Panc1 (cell line): ENCODE measurements at regions not wholly inside any gene's neighbourhood (a gene's known extent, or its start where the extent isn't known, plus 50 kb on each side); places are given as distances from the start of the nearest gene placed in this dataset.

ENCODE experiments used
- ATAC-seq: fragments of 200-7000 bp; cut with Tn5 transposase; 2 replicates; pipeline ENCODE4 v1.9.1; 2020; ENCODE audit warnings: mild to moderate bottlenecking, moderate library complexity
- BruUV-seq: library from RNA; stranded (reverse); fragments of 400-500 nt; replicated peaks from 2 replicates; lab custom pipeline; 2021; lab: Mats Ljungman, UMichigan
- CTCF ChIA-PET: fragments of 300-600 bp; sonication (Branson Sonifier 250); formaldehyde crosslinking; loops from one replicate; lab custom pipeline; 2022; ENCODE audit warnings: antibody characterized with exemption; lab: Charles Lee
- POLR2A ChIA-PET: fragments of 300-600 bp; sonication (Branson Sonifier 250); formaldehyde crosslinking; loops from one replicate; lab custom pipeline; 2022; ENCODE audit warnings: antibody characterized with exemption; lab: Charles Lee
- DNase-seq: peaks from one replicate; pipeline ENCODE4 v3.0.0-alpha.2; 2010; ENCODE audit warnings: low read depth, low spot score
- H3K27ac ChIP-seq: 2 replicates; pipeline ENCODE4 v1.5.1; 2011; ENCODE audit warnings: mild to moderate bottlenecking, low read length, inconsistent platforms
- H3K27me3 ChIP-seq: fragments of 200-500 bp; sonication (Bioruptor generic); 2 replicates; pipeline ENCODE4 v1.6.0; 2014; ENCODE audit warnings: low read length, inconsistent platforms; ENCODE audit not compliant: control insufficient read depth, insufficient read depth
- H3K36me3 ChIP-seq: fragments of 200-500 bp; sonication (Bioruptor generic); 2 replicates; pipeline ENCODE4 v1.5.1; 2014; ENCODE audit warnings: inconsistent platforms, mild to moderate bottlenecking, low read length, moderate library complexity; ENCODE audit not compliant: control insufficient read depth, insufficient read depth
- H3K4me1 ChIP-seq: 2 replicates; pipeline ENCODE4 v1.5.1; 2011; ENCODE audit warnings: inconsistent platforms, mild to moderate bottlenecking, low read length, moderate library complexity; ENCODE audit not compliant: control insufficient read depth, insufficient read depth
- H3K4me3 ChIP-seq, 2 experiments: 2 replicates each; pipeline ENCODE4 v1.5.1; 2011 to 2012; ENCODE audit warnings: low read depth in 2 of 2, low read length in 2 of 2, mild to moderate bottlenecking in 2 of 2, inconsistent platforms in 1 of 2, moderate library complexity in 1 of 2
- H3K9me3 ChIP-seq: fragments of 200-500 bp; sonication (Bioruptor generic); 2 replicates; pipeline ENCODE4 v1.5.1; 2014; ENCODE audit warnings: low read depth, mild to moderate bottlenecking, inconsistent platforms, low read length, moderate library complexity; ENCODE audit not compliant: control insufficient read depth, insufficient read depth
- POLR2AphosphoS5 ChIP-seq: IDR thresholded peaks from 2 replicates; pipeline ENCODE4 v1.6.1; 2012; ENCODE audit warnings: mild to moderate bottlenecking, low read depth, low read length, moderate library complexity
- SIN3A ChIP-seq: IDR thresholded peaks from 2 replicates; pipeline ENCODE4 v1.6.1; 2012; ENCODE audit warnings: low read depth, mild to moderate bottlenecking, low read length, moderate library complexity, borderline replicate concordance; ENCODE audit not compliant: insufficient read depth
- TCF7L2 ChIP-seq: IDR thresholded peaks from 2 replicates; pipeline ENCODE4 v1.6.1; 2011; ENCODE audit warnings: mild to moderate bottlenecking, low read depth, low read length, inconsistent platforms
- in situ Hi-C: cut with HindIII; loops from 2 replicates; pipeline ENCODE4 v1.10.0; 2016; ENCODE audit warnings: low sequenced_read_pairs, low pct_unique_long_range_greater_than_20kb
- intact Hi-C: fragments of 100-400 bp; cut with micrococcal nuclease; formaldehyde crosslinking; loops from one replicate; pipeline ENCODE4 v1.10.0; 2022; ENCODE audit not compliant: unreplicated experiment
- TF ChIP-seq, protein P1 (sequence below), 2 experiments: IDR thresholded peaks; 2 replicates each; pipeline ENCODE4 v1.6.1; 2011 to 2012; ENCODE audit warnings: low read depth in 2 of 2, control low read depth in 1 of 2, low read length in 1 of 2, mild to moderate bottlenecking in 1 of 2, moderate library complexity in 1 of 2; ENCODE audit not compliant: insufficient read depth in 1 of 2
- TF ChIP-seq, protein P2 (sequence below): fragments of 450-650 bp; IDR thresholded peaks from 2 replicates; pipeline ENCODE4 v1.5.1; 2017; ENCODE audit warnings: mild to moderate bottlenecking

DNA sequence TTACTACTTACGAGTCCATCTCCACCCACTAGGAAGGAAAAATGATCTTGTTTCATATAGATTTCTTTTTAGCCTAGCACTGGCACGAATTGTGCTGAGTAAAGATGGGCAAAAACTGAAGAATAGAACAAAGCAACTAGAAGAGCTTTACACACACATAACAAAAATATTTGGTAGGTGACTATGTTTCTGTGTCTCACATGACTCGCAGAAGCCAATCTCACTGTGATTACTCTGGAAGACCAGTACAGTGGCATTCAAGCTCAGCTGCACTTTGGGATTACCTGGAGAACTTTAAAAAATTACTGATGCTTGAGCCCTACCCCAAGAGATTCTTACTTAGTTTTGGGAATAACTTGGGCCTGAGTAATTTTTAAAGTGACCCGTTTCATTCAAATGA, 378.7 kb downstream of the METTL4 start:
- DNase-seq (no peak), ATAC-seq (no peak)
- H3K27me3 ChIP-seq, result no peaks in the 10 kb centered on the region
- in situ Hi-C loops, result no loop called here
- ChIA-PET POLR2A (no interaction called here), CTCF (no interaction called here)
- TF ChIP-seq TCF7L2 (no peak), SIN3A (no peak), POLR2AphosphoS5 (no peak)
- TF ChIP-seq, protein P1, sequence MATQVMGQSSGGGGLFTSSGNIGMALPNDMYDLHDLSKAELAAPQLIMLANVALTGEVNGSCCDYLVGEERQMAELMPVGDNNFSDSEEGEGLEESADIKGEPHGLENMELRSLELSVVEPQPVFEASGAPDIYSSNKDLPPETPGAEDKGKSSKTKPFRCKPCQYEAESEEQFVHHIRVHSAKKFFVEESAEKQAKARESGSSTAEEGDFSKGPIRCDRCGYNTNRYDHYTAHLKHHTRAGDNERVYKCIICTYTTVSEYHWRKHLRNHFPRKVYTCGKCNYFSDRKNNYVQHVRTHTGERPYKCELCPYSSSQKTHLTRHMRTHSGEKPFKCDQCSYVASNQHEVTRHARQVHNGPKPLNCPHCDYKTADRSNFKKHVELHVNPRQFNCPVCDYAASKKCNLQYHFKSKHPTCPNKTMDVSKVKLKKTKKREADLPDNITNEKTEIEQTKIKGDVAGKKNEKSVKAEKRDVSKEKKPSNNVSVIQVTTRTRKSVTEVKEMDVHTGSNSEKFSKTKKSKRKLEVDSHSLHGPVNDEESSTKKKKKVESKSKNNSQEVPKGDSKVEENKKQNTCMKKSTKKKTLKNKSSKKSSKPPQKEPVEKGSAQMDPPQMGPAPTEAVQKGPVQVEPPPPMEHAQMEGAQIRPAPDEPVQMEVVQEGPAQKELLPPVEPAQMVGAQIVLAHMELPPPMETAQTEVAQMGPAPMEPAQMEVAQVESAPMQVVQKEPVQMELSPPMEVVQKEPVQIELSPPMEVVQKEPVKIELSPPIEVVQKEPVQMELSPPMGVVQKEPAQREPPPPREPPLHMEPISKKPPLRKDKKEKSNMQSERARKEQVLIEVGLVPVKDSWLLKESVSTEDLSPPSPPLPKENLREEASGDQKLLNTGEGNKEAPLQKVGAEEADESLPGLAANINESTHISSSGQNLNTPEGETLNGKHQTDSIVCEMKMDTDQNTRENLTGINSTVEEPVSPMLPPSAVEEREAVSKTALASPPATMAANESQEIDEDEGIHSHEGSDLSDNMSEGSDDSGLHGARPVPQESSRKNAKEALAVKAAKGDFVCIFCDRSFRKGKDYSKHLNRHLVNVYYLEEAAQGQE (IDR thresholded peaks at IDR 0.05; ENCODE audit: insufficient read depth in 1 of 2, low read depth in 2 of 2, low read length in 1 of 2), result no peak
- TF ChIP-seq, protein P2, sequence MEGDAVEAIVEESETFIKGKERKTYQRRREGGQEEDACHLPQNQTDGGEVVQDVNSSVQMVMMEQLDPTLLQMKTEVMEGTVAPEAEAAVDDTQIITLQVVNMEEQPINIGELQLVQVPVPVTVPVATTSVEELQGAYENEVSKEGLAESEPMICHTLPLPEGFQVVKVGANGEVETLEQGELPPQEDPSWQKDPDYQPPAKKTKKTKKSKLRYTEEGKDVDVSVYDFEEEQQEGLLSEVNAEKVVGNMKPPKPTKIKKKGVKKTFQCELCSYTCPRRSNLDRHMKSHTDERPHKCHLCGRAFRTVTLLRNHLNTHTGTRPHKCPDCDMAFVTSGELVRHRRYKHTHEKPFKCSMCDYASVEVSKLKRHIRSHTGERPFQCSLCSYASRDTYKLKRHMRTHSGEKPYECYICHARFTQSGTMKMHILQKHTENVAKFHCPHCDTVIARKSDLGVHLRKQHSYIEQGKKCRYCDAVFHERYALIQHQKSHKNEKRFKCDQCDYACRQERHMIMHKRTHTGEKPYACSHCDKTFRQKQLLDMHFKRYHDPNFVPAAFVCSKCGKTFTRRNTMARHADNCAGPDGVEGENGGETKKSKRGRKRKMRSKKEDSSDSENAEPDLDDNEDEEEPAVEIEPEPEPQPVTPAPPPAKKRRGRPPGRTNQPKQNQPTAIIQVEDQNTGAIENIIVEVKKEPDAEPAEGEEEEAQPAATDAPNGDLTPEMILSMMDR, result no peak
- H3K36me3 ChIP-seq, result no peaks in the 10 kb centered on the region
- intact Hi-C loops, result no loop called here
- no TSS peak for BruUV-seq
- no peak overlapping the region for H3K27ac ChIP-seq
- H3K9me3 ChIP-seq, result no peaks in the 10 kb centered on the region
- H3K4me3 ChIP-seq, result no peak overlapping the region
- H3K4me1 ChIP-seq, result no peaks in the 10 kb centered on the region

DNA sequence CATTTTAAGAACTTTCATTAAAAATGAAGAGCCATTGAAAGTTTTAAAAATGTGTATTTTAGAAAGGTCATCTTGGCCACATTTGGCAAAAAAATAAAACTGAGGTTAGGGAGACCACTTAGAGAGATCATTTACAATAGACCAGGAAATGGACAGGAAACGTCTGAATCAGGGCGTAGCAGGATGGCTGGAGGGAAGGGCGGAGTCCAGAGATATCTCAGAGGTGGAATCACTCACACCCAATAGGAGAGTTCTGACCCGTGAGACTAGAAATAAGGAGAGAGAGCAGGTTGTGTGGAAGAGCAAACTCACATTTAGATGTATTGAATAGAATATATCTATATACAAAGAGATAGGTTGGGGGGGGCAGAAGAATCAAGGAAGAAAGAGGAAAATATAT, 373.4 kb downstream of the METTL4 start:
- BruUV-seq, result no TSS peak
- CTCF ChIA-PET, result no interaction called here
- intact Hi-C loops (no loop called here), in situ Hi-C loops (no loop called here)
- no peak for TF ChIP-seq POLR2AphosphoS5
- no peak for TF ChIP-seq TCF7L2
- TF ChIP-seq, protein P2, result no peak
- no peak for TF ChIP-seq SIN3A
- TF ChIP-seq, protein P1 (IDR thresholded peaks at IDR 0.05; ENCODE audit: insufficient read depth in 1 of 2, low read depth in 2 of 2, low read length in 1 of 2), result no peak
- Histone ChIP-seq H3K4me3 (no peak overlapping the region), H3K4me1 (no peaks in the 10 kb centered on the region), H3K36me3 (no peaks in the 10 kb centered on the region), H3K9me3 (no peaks in the 10 kb centered on the region), H3K27ac (no peak overlapping the region), H3K27me3 (no peaks in the 10 kb centered on the region)
- POLR2A ChIA-PET, result no interaction called here
- ATAC-seq, result no peak
- DNase-seq, result no peak
